ENCODE measurements at regions not wholly inside any gene's neighbourhood (a gene's known extent, or its start where the extent isn't known, plus 50 kb on each side); places are given as distances from the start of the nearest gene placed in this dataset.

GRCh38 chr1:209382231-209383100, 201.0 kb upstream of the CAMK1G start:
- no peak overlapping the region for H3K27ac Mint-ChIP-seq (ENCODE audit: unreplicated experiment)

DNA sequence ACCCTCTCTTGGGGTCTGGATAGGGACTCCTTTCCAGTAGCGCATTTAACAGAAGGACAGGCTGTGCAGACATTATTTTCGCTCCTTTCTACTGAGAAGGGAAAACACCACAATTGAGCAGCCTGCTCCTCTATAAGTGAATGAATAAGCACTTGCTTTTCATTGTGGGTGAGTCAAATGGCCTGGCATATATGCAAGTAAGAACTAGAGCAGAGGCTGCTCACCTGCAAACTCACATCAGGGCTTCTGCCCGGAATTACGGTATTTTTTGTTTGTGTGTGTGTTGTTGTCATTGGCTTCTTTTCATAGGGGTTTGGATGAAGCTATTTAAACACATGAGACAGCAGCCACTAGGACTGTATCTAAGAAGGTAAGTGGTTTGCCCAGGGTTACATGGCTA, 200.1 kb upstream of the CAMK1G start:
- no peaks in the 10 kb centered on the region for H3K36me3 Mint-ChIP-seq (ENCODE audit: low read depth)
- H3K9me3 Mint-ChIP-seq (ENCODE audit: low read depth): no peaks in the 10 kb centered on the region
- no peak overlapping the region for H3K27ac Mint-ChIP-seq (ENCODE audit: unreplicated experiment)
- H3K4me1 Mint-ChIP-seq (ENCODE audit: low read depth): peaks cover 12% of the 10 kb centered on the region
- DNase-seq (ENCODE audit: low spot score): no peak
- H3K4me3 Mint-ChIP-seq (ENCODE audit: unreplicated experiment): no peak overlapping the region
- TF ChIP-seq, protein P1, sequence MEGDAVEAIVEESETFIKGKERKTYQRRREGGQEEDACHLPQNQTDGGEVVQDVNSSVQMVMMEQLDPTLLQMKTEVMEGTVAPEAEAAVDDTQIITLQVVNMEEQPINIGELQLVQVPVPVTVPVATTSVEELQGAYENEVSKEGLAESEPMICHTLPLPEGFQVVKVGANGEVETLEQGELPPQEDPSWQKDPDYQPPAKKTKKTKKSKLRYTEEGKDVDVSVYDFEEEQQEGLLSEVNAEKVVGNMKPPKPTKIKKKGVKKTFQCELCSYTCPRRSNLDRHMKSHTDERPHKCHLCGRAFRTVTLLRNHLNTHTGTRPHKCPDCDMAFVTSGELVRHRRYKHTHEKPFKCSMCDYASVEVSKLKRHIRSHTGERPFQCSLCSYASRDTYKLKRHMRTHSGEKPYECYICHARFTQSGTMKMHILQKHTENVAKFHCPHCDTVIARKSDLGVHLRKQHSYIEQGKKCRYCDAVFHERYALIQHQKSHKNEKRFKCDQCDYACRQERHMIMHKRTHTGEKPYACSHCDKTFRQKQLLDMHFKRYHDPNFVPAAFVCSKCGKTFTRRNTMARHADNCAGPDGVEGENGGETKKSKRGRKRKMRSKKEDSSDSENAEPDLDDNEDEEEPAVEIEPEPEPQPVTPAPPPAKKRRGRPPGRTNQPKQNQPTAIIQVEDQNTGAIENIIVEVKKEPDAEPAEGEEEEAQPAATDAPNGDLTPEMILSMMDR (IDR thresholded peaks at IDR 0.05): no peak
- H3K27me3 Mint-ChIP-seq (ENCODE audit: low read depth): no peaks in the 10 kb centered on the region

More at GRCh38 chr1:209382231-209383100, 201.0 kb upstream of the CAMK1G start:
- Mint-ChIP-seq H3K4me3 (ENCODE audit: unreplicated experiment) (no peak overlapping the region), H3K27me3 (ENCODE audit: low read depth) (no peaks in the 10 kb centered on the region), H3K4me1 (ENCODE audit: low read depth) (peaks cover 6% of the 10 kb centered on the region), H3K36me3 (ENCODE audit: low read depth) (no peaks in the 10 kb centered on the region), H3K9me3 (ENCODE audit: low read depth) (no peaks in the 10 kb centered on the region)
- TF ChIP-seq, protein P1 (IDR thresholded peaks at IDR 0.05): no peak
- no peak for DNase-seq (ENCODE audit: low spot score)

- no peak overlapping the region for H3K27ac Mint-ChIP-seq (ENCODE audit: unreplicated experiment)
- H3K9me3 Mint-ChIP-seq (ENCODE audit: low read depth): no peaks in the 10 kb centered on the region
- H3K27me3 Mint-ChIP-seq (ENCODE audit: low read depth): no peaks in the 10 kb centered on the region
- H3K36me3 Mint-ChIP-seq (ENCODE audit: low read depth): no peaks in the 10 kb centered on the region
- no peak overlapping the region for H3K4me3 Mint-ChIP-seq (ENCODE audit: unreplicated experiment)
- H3K4me1 Mint-ChIP-seq (ENCODE audit: low read depth): peaks cover 19% of the 10 kb centered on the region
- no peak for DNase-seq (ENCODE audit: low spot score)
- TF ChIP-seq, protein P1 (IDR thresholded peaks at IDR 0.05): no peak
These were observed 199.4 kb upstream of the CAMK1G start for GRCh38 chr1:209383907-209384709.

GRCh38 chr1:209384710-209385550, 198.6 kb upstream of the CAMK1G start:
- Mint-ChIP-seq H3K27ac (ENCODE audit: unreplicated experiment) (no peak overlapping the region), H3K36me3 (ENCODE audit: low read depth) (no peaks in the 10 kb centered on the region), H3K27me3 (ENCODE audit: low read depth) (no peaks in the 10 kb centered on the region), H3K4me3 (ENCODE audit: unreplicated experiment) (no peak overlapping the region), H3K4me1 (ENCODE audit: low read depth) (peaks cover 23% of the 10 kb centered on the region), H3K9me3 (ENCODE audit: low read depth) (no peaks in the 10 kb centered on the region)
- TF ChIP-seq, protein P1 (IDR thresholded peaks at IDR 0.05): no peak
- no peak for DNase-seq (ENCODE audit: low spot score)
